Astrocyte of the cerebellum (primary cell): ENCODE measurements at regions not wholly inside any gene's neighbourhood (a gene's known extent, or its start where the extent isn't known, plus 50 kb on each side); places are given as distances from the start of the nearest gene placed in this dataset.

Source experiments
- DNase-seq: peaks from one replicate; pipeline ENCODE4 v3.0.0-alpha.2; 2011; ENCODE audit warnings: low read depth
- H3K4me3 ChIP-seq: 2 replicates; pipeline ENCODE4 v1.5.1; 2011; ENCODE audit warnings: mild to moderate bottlenecking, low read depth, low read length, moderate library complexity
- in situ Hi-C: cut with HindIII; loops from 2 replicates; pipeline ENCODE4 v1.10.0; 2017; ENCODE audit warnings: low sequenced_read_pairs
- TF ChIP-seq, protein P1 (sequence below): IDR thresholded peaks from 2 replicates; pipeline ENCODE4 v1.5.1; 2012; ENCODE audit warnings: low read length, low read depth, moderate library complexity, mild to moderate bottlenecking; ENCODE audit errors: missing control alignments

DNA sequence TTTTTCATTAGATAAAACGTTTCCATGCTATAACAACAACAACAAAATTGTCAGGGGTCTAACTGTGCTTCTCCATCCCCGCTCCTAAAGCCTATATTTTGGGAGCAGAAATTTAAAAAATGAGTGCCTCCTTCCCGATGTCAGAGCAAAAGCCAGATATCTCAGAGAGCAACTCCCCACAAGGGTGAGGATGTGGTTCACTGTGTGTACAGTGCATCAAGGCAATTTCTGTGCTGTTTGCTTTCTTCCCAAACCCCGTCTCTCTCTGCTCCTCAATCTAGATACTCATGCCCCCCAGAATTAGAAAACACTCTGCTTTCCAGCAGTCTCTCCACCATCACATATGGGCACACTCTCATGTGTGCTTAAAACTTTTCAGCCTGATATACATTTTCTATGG is 76.7 kb upstream of the MBNL1 start:
- H3K4me3 ChIP-seq: no peak overlapping the region
- TF ChIP-seq, protein P1, sequence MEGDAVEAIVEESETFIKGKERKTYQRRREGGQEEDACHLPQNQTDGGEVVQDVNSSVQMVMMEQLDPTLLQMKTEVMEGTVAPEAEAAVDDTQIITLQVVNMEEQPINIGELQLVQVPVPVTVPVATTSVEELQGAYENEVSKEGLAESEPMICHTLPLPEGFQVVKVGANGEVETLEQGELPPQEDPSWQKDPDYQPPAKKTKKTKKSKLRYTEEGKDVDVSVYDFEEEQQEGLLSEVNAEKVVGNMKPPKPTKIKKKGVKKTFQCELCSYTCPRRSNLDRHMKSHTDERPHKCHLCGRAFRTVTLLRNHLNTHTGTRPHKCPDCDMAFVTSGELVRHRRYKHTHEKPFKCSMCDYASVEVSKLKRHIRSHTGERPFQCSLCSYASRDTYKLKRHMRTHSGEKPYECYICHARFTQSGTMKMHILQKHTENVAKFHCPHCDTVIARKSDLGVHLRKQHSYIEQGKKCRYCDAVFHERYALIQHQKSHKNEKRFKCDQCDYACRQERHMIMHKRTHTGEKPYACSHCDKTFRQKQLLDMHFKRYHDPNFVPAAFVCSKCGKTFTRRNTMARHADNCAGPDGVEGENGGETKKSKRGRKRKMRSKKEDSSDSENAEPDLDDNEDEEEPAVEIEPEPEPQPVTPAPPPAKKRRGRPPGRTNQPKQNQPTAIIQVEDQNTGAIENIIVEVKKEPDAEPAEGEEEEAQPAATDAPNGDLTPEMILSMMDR: no peak
- DNase-seq: no peak
- in situ Hi-C loops: no loop called here

DNA sequence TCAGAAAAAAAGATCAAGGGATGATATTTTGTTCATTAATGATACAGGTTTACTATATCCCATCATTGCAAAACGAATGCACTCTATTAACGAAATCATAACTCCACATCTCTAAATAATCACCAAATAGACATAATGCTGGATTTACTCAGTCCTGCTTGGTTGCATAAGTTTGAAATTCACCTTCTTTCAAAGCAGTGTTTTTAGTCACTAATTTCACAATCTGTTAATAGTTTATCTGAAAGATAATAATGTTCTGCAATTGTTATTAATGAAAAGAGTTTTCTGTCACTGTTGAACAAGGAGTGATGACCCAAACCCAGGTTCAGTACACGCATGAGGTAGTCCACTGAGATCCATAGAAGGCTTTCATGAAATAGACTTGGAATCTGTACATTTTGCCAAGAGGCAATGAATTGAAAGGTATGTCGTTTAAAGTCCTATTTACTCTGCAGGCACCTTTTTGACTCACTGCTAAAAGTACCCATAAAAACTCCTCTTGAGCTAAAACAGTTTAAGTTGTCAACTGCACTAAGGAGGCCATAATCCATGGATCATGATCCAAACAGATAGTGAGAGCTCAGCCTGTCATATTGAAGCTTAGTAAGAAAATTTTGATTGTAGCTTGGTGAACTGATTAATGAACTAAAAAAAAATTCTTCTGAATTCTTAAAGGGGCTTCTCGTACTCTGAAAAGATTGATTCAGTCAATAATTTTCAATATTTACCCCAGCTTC is 75.6 kb upstream of the MBNL1 start:
- in situ Hi-C loops: no loop called here
- H3K4me3 ChIP-seq: no peak overlapping the region

DNA sequence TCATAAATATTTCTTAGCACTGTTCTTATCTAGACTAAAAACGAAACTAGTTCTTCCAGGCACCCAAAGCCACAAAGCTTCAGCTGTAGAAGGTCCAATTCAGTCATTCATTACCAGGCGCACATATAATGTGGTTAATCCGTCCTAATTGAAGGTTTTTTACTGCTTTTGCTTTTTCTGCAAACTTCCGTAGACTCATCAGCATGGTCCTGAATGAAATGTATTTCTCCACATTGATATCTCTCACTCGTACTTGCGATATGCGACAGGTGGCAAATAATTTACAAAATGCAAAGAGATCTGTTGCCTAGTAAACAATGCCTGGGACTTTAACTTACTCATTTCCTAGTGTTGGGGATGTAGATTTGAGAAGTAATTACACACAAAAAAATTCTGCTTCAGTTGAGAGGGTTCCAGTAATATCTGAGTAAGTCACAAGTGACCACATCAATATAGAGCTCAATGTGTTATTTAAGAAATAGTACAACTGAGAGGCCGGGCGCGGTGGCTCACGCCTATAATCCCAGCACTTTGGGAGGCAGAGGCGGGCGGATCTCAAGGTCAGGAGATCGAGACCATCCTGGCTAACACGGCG is 75.0 kb upstream of the MBNL1 start:
- DNase-seq: no peak
- TF ChIP-seq, protein P1: no peak
- in situ Hi-C loops: no loop called here
- H3K4me3 ChIP-seq: no peak overlapping the region

More for the DNA sequence above, 75.6 kb upstream of the MBNL1 start:
- TF ChIP-seq, protein P1: no peak
- no peak for DNase-seq

DNA sequence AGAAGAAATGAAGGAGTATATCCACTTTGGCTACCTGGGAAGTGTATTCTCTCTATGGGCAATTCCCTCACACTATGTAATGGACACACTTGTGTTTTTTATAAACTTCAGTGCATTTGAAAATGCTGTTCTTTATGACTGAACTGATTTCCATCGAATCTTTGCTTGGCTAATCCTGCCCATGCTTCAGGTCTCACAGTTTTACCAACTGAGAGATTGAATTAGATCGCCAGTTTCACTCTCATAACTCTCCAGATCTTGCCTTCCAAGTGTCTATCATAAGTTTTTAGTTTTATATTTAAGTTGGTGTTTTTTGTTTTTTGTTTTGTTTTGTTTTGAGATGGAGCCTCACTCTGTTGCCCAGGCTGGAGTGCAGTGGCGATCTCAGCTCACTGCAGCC is 73.5 kb upstream of the MBNL1 start:
- H3K4me3 ChIP-seq: no peak overlapping the region
- TF ChIP-seq, protein P1: no peak
- no peak for DNase-seq
- in situ Hi-C loops: no loop called here

DNA sequence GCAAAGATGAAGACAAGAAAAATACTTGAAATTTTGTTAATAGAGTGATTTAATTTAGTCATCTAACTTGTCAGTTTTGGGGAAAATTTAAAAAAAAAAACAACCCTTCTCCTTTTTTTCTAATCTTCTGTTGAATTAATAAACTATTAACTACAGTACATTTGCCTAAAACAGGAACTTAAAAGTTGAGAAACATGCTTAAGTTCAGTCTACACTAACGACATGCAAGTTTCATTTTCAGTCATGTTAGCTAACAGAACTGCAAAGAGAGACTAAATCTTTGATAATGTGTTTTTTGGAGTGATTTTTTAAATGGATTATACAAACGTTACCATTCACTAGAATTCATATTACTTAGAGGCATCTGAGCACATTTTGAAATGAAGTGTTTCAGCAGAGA is 71.9 kb upstream of the MBNL1 start:
- TF ChIP-seq, protein P1: no peak
- DNase-seq: no peak
- no peak overlapping the region for H3K4me3 ChIP-seq
- in situ Hi-C loops: no loop called here

DNA sequence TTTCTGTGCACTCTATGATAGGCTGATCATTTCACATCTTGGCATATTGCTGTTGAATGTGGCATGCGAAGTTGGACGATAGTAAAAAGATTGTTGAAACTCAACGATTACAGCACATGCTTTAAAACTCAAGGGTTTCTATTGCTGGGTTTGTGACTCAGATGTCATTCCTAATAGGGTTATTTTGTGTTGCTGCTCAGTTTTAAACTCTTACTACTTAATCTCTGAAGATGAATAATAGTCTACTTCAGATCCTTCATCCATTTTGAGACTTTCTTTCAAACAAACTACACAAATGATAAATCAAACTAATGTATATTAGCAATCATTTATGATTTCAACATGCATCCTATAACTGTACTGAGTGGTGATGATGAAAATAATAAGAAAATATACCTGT is 71.3 kb upstream of the MBNL1 start:
- TF ChIP-seq, protein P1: no peak
- DNase-seq: no peak
- H3K4me3 ChIP-seq: no peak overlapping the region
- in situ Hi-C loops: no loop called here
